PFSK-1 (cell line): ENCODE measurements at regions not wholly inside any gene's neighbourhood (a gene's known extent, or its start where the extent isn't known, plus 50 kb on each side); places are given as distances from the start of the nearest gene placed in this dataset.

Source experiments
- FOXP2 ChIP-seq: optimal IDR thresholded peaks from 2 replicates; pipeline ENCODE3; 2011; ENCODE audit warnings: borderline replicate concordance, control low read depth, inconsistent platforms; ENCODE audit not compliant: insufficient read depth; ENCODE audit errors: extremely low read length, extremely low read depth
- POLR2AphosphoS5 ChIP-seq: IDR thresholded peaks from 2 replicates; pipeline ENCODE4 v1.6.1; 2012; ENCODE audit warnings: low read depth, mild to moderate bottlenecking, control low read depth, low read length, moderate library complexity
- REST ChIP-seq, 2 experiments: IDR thresholded peaks; 2 replicates each; pipeline versions ENCODE4 v1.6.1 to v1.8.0; 2011 to 2012; ENCODE audit warnings: low read depth in 2 of 2, low read length in 2 of 2, control low read depth in 1 of 2, inconsistent platforms in 1 of 2, mild to moderate bottlenecking in 1 of 2, moderate library complexity in 1 of 2; ENCODE audit not compliant: insufficient read depth in 1 of 2
- SIN3A ChIP-seq: IDR thresholded peaks from 2 replicates; pipeline ENCODE4 v1.6.1; 2012; ENCODE audit warnings: mild to moderate bottlenecking, low read length, moderate library complexity, borderline replicate concordance; ENCODE audit not compliant: insufficient read depth
- TAF1 ChIP-seq: IDR thresholded peaks from 2 replicates; pipeline ENCODE4 v1.6.1; 2012; ENCODE audit warnings: low read length, control low read depth, borderline replicate concordance; ENCODE audit not compliant: insufficient read depth

GRCh38 chr2:2686222-2686621 is 355.1 kb upstream of the MYT1L start:
- TF ChIP-seq REST (IDR thresholded peaks at IDR 0.05; ENCODE audit: insufficient read depth in 1 of 2, low read depth in 2 of 2, low read length in 2 of 2): no peak
- no peak for TF ChIP-seq TAF1
- TF ChIP-seq FOXP2: no peak
- no peak for TF ChIP-seq POLR2AphosphoS5
- no peak for TF ChIP-seq SIN3A

GRCh38 chr2:2683606-2684224 is 352.6 kb upstream of the MYT1L start:
- no peak for TF ChIP-seq REST (IDR thresholded peaks at IDR 0.05; ENCODE audit: insufficient read depth in 1 of 2, low read depth in 2 of 2, low read length in 2 of 2)
- TF ChIP-seq POLR2AphosphoS5: no peak
- no peak for TF ChIP-seq TAF1
- no peak for TF ChIP-seq FOXP2

- TF ChIP-seq TAF1 (no peak), POLR2AphosphoS5 (no peak), FOXP2 (no peak), REST (IDR thresholded peaks at IDR 0.05; ENCODE audit: insufficient read depth in 1 of 2, low read depth in 2 of 2, low read length in 2 of 2) (no peak), SIN3A (no peak)
Measured at GRCh38 chr2:2682700-2683342, 351.7 kb upstream of the MYT1L start.

GRCh38 chr2:2681711-2682251 is 350.7 kb upstream of the MYT1L start:
- TF ChIP-seq SIN3A (no peak), POLR2AphosphoS5 (no peak), REST (IDR thresholded peaks at IDR 0.05; ENCODE audit: insufficient read depth in 1 of 2, low read depth in 2 of 2, low read length in 2 of 2) (no peak), FOXP2 (no peak), TAF1 (no peak)

- TF ChIP-seq POLR2AphosphoS5 (no peak), TAF1 (no peak), FOXP2 (no peak)
Measured at GRCh38 chr2:2681085-2681484, 350.0 kb upstream of the MYT1L start.
